ENCODE measurements at regions not wholly inside any gene's neighbourhood (a gene's known extent, or its start where the extent isn't known, plus 50 kb on each side); places are given as distances from the start of the nearest gene placed in this dataset.

- H3K4me3 ChIP-seq (replicated peaks; ENCODE audit: low read depth, low read length), result no peak overlapping the region
- no peak for TF ChIP-seq CTCF (IDR thresholded peaks at IDR 0.05; ENCODE audit: low read length, missing control alignments)
- DNase-seq (ENCODE audit: low read depth), result no peak
Measured at GRCh38 chr5:96250782-96251181, 182.3 kb downstream of the PCSK1 start.

- no peak overlapping the region for H3K4me3 ChIP-seq (replicated peaks; ENCODE audit: low read depth, low read length)
- no peak for TF ChIP-seq CTCF (IDR thresholded peaks at IDR 0.05; ENCODE audit: low read length, missing control alignments)
- DNase-seq (ENCODE audit: low read depth), result no peak
Measured at GRCh38 chr5:96248131-96248530, 184.9 kb downstream of the PCSK1 start.

GRCh38 chr5:96247708-96248107 lies 185.3 kb downstream of the PCSK1 start:
- H3K4me3 ChIP-seq (replicated peaks; ENCODE audit: low read depth, low read length), result no peak overlapping the region

GRCh38 chr5:96247097-96247701 lies 185.8 kb downstream of the PCSK1 start:
- H3K4me3 ChIP-seq (replicated peaks; ENCODE audit: low read depth, low read length), result no peak overlapping the region
- TF ChIP-seq CTCF (IDR thresholded peaks at IDR 0.05; ENCODE audit: low read length, missing control alignments), result no peak
- peak; percentile 28 for DNase-seq (ENCODE audit: low read depth)

More at GRCh38 chr5:96247708-96248107, 185.3 kb downstream of the PCSK1 start:
- no peak for DNase-seq (ENCODE audit: low read depth)
- no peak for TF ChIP-seq CTCF (IDR thresholded peaks at IDR 0.05; ENCODE audit: low read length, missing control alignments)

GRCh38 chr5:96245140-96246091 lies 187.6 kb downstream of the PCSK1 start:
- DNase-seq (ENCODE audit: low read depth), result no peak
- no peak for TF ChIP-seq CTCF (IDR thresholded peaks at IDR 0.05; ENCODE audit: low read length, missing control alignments)
- no peak overlapping the region for H3K4me3 ChIP-seq (replicated peaks; ENCODE audit: low read depth, low read length)

- DNase-seq (ENCODE audit: low read depth), result no peak
- H3K4me3 ChIP-seq (replicated peaks; ENCODE audit: low read depth, low read length), result no peak overlapping the region
- no peak for TF ChIP-seq CTCF (IDR thresholded peaks at IDR 0.05; ENCODE audit: low read length, missing control alignments)
Measured at GRCh38 chr5:96244696-96245095, 188.4 kb downstream of the PCSK1 start.

Measured in fibroblast of pulmonary artery (primary cell).